HCT116 (cell line): ENCODE measurements at regions not wholly inside any gene's neighbourhood (a gene's known extent, or its start where the extent isn't known, plus 50 kb on each side); places are given as distances from the start of the nearest gene placed in this dataset.

Source experiments
- ATAC-seq: fragments of 200-7000 bp; cut with Tn5 transposase; 2 replicates; pipeline ENCODE4 v1.9.1; 2020; ENCODE audit warnings: mild to moderate bottlenecking, moderate library complexity
- BruUV-seq: library from RNA; stranded (reverse); fragments of 400-500 nt; replicated peaks from 2 replicates; lab custom pipeline; 2021; lab: Mats Ljungman, UMichigan
- CTCF ChIA-PET: fragments of 300-600 bp; sonication (Branson Sonifier 250); formaldehyde crosslinking; loops from one replicate; lab custom pipeline; 2021; ENCODE audit warnings: antibody characterized with exemption; lab: Charles Lee
- POLR2A ChIA-PET: fragments of 300-600, 350-600 bp; sonication (Branson Sonifier 250); formaldehyde crosslinking; loops from one replicate; lab custom pipeline; 2021; ENCODE audit warnings: antibody characterized with exemption; lab: Charles Lee
- RAD21 ChIA-PET, 2 experiments: fragments of 300-600 bp; sonication (Branson Sonifier 250); formaldehyde crosslinking; loops; one replicate each; lab custom pipeline; 2023; ENCODE audit warnings: low total read pairs in 2 of 2; ENCODE audit not compliant: uncharacterized antibody in 2 of 2, unreplicated experiment in 2 of 2, low non-redundant PET in 1 of 2; lab: Charles Lee
- DNase-seq: peaks from one replicate; pipeline ENCODE4 v3.0.0-alpha.2; 2010; ENCODE audit warnings: low read depth, low spot score
- H2AFZ ChIP-seq: fragments of 200-600 bp; shearing (Covaris generic), sonication (generic); 2 replicates; pipeline ENCODE4 v1.6.1; 2017; ENCODE audit warnings: low read depth, mixed run types, mixed read lengths, antibody characterized with exemption, low read length; ENCODE audit not compliant: poor library complexity, severe bottlenecking
- H3K27ac ChIP-seq: 2 replicates; pipeline ENCODE4 v1.5.1; 2012; ENCODE audit warnings: low read depth, low read length
- H3K27me3 ChIP-seq: fragments of 200-600 bp; sonication (generic); 2 replicates; pipeline ENCODE4 v1.6.1; 2016; ENCODE audit warnings: mixed run types, low read length, mixed read lengths; ENCODE audit not compliant: insufficient read depth
- H3K36me3 ChIP-seq, 2 experiments: fragments of 200-500 bp in 1 of 2; fragments of 200-600 bp in 1 of 2; sonication (Bioruptor generic) in 1 of 2; sonication (generic) in 1 of 2; 2 replicates each; pipeline versions ENCODE4 v1.5.1 to v1.6.1; 2014 to 2016; ENCODE audit warnings: low read length in 2 of 2, inconsistent platforms in 1 of 2, mixed read lengths in 1 of 2, mixed run types in 1 of 2; ENCODE audit not compliant: insufficient read depth in 2 of 2, control insufficient read depth in 1 of 2
- H3K4me1 ChIP-seq, 2 experiments: fragments of 200-600 bp in 1 of 2; sonication (generic) in 1 of 2; 2 replicates each; pipeline versions ENCODE4 v1.5.1 to v1.6.1; 2012 to 2017; ENCODE audit warnings: low read length in 2 of 2, inconsistent platforms in 1 of 2, mild to moderate bottlenecking in 1 of 2, mixed read lengths in 1 of 2, mixed run types in 1 of 2, moderate library complexity in 1 of 2; ENCODE audit not compliant: insufficient read depth in 2 of 2, control insufficient read depth in 1 of 2
- H3K4me2 ChIP-seq: fragments of 200-600 bp; sonication (generic); 2 replicates; pipeline ENCODE4 v1.6.1; 2017; ENCODE audit warnings: mixed run types, low read length, mixed read lengths
- H3K4me3 ChIP-seq, 2 experiments: fragments of 200-600 bp in 1 of 2; sonication (generic) in 1 of 2; replicated peaks in 1 of 2; 2 replicates each; pipeline ENCODE4 v1.5.1; 2011 to 2016; ENCODE audit warnings: low read length in 2 of 2, control low read depth in 1 of 2, low read depth in 1 of 2, mild to moderate bottlenecking in 1 of 2, mixed read lengths in 1 of 2, mixed run types in 1 of 2
- H3K79me2 ChIP-seq: fragments of 200-600 bp; sonication (generic); 2 replicates; pipeline ENCODE4 v1.6.1; 2017; ENCODE audit warnings: mild to moderate bottlenecking, mixed run types, low read length, moderate library complexity, mixed read lengths; ENCODE audit not compliant: insufficient read depth
- H3K9ac ChIP-seq: fragments of 200-600 bp; sonication (generic); 2 replicates; pipeline ENCODE4 v1.6.1; 2016; ENCODE audit warnings: low read length, mixed read lengths
- H3K9me2 ChIP-seq: fragments of 200-600 bp; sonication (generic), shearing (Covaris generic); 2 replicates; pipeline ENCODE4 v1.6.1; 2017; ENCODE audit warnings: mixed run types, mild to moderate bottlenecking, moderate library complexity; ENCODE audit not compliant: insufficient read depth
- H3K9me3 ChIP-seq, 2 experiments: fragments of 200-500 bp in 1 of 2; fragments of 200-600 bp in 1 of 2; sonication (Bioruptor generic) in 1 of 2; sonication (generic) in 1 of 2; 2 replicates each; pipeline ENCODE4 v1.6.1; 2014 to 2017; ENCODE audit warnings: low read length in 2 of 2, mixed read lengths in 2 of 2, inconsistent platforms in 1 of 2, low read depth in 1 of 2, mild to moderate bottlenecking in 1 of 2, mixed run types in 1 of 2, moderate library complexity in 1 of 2; ENCODE audit not compliant: control insufficient read depth in 1 of 2, insufficient read depth in 1 of 2
- H4K20me1 ChIP-seq: fragments of 200-600 bp; sonication (generic), shearing (Covaris generic); 2 replicates; pipeline ENCODE4 v1.6.1; 2017; ENCODE audit warnings: mixed run types, mild to moderate bottlenecking, moderate library complexity; ENCODE audit not compliant: insufficient read depth
- CEBPB ChIP-seq: IDR thresholded peaks from 2 replicates; pipeline ENCODE4 v1.6.1; 2012; ENCODE audit warnings: low read depth
- ELF1 ChIP-seq: IDR thresholded peaks from 2 replicates; pipeline ENCODE4 v1.6.1; 2012; ENCODE audit warnings: low read depth, borderline replicate concordance
- FOSL1 ChIP-seq: IDR thresholded peaks from 2 replicates; pipeline ENCODE4 v1.6.1; 2012; ENCODE audit warnings: low read depth
- POLR2AphosphoS5 ChIP-seq: IDR thresholded peaks from 2 replicates; pipeline ENCODE4 v1.6.1; 2011; ENCODE audit warnings: mild to moderate bottlenecking, low read depth, low read length, moderate library complexity
- SP1 ChIP-seq: IDR thresholded peaks from 2 replicates; pipeline ENCODE4 v1.6.1; 2012; ENCODE audit warnings: low read depth
- YY1 ChIP-seq: IDR thresholded peaks from 2 replicates; pipeline ENCODE4 v1.6.1; 2011; ENCODE audit warnings: low read length, low read depth, moderate library complexity, mild to moderate bottlenecking; ENCODE audit not compliant: insufficient replicate concordance; ENCODE audit errors: extremely low read depth
- intact Hi-C: fragments of 100-400 bp; cut with micrococcal nuclease; formaldehyde crosslinking; loops from 2 replicates; pipeline ENCODE4 v1.10.0; 2022
- TF ChIP-seq, protein P1 (sequence below): IDR thresholded peaks from 2 replicates; pipeline ENCODE4 v1.6.1; 2012

GRCh38 chr6:47414423-47415167 lies 63.0 kb upstream of the CD2AP start:
- peak overlapping the region; percentile 99 for H2AFZ ChIP-seq
- H3K4me3 ChIP-seq, result peak overlapping the region; percentile 38 to 51
- intact Hi-C loops, result loop anchor here (1.0 to 5.0 kb wide), 4 partner anchors 218 to 366 kb away; no protein-coding TSS in a partner anchor
- no peaks in the 10 kb centered on the region for H3K27me3 ChIP-seq
- no TSS peak for BruUV-seq
- RAD21 ChIA-PET, result no interaction called here
- POLR2A ChIA-PET, result interaction anchor here (0.8 kb wide), 1 partner anchor 12 kb away, joined by 3 read pairs; no protein-coding TSS in a partner anchor
- ATAC-seq (peak; percentile 57), DNase-seq (no peak)
- CTCF ChIA-PET, result interaction anchor here (0.9 to 3.7 kb wide), 5 partner anchors 47 to 373 kb away, joined by 3 to 12 read pairs (median 4); partner anchors contain the start of gene CD2AP
- H3K4me2 ChIP-seq, result peak overlapping the region; percentile 71
- no peaks in the 10 kb centered on the region for H3K79me2 ChIP-seq
- H3K9me2 ChIP-seq, result no peaks in the 10 kb centered on the region
- peak overlapping the region; percentile 14; the same call in 1 of the 2 replicates for H3K27ac ChIP-seq
- H3K4me1 ChIP-seq, result peaks cover 13 to 23% of the 10 kb centered on the region in 2 experiments
- peak overlapping the region; percentile 51 for H3K9ac ChIP-seq
- no peaks in the 10 kb centered on the region for H4K20me1 ChIP-seq
- no peaks in the 10 kb centered on the region for H3K9me3 ChIP-seq
- TF ChIP-seq YY1 (no peak), FOSL1 (no peak), POLR2AphosphoS5 (0 out of 2 replicates have a peak, but pooled peaks have one; percentile 23), SP1 (peak; percentile 16; the same call in 1 of the 2 replicates), ELF1 (0 out of 2 replicates have a peak, but pooled peaks have one; percentile 20), CEBPB (0 out of 2 replicates have a peak, but pooled peaks have one; percentile 17)
- TF ChIP-seq, protein P1, sequence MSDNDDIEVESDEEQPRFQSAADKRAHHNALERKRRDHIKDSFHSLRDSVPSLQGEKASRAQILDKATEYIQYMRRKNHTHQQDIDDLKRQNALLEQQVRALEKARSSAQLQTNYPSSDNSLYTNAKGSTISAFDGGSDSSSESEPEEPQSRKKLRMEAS, result peak; percentile 28; the same call in 1 of the 2 replicates
- H3K36me3 ChIP-seq, result no peaks in the 10 kb centered on the region
